ENCODE measurements at regions not wholly inside any gene's neighbourhood (a gene's known extent, or its start where the extent isn't known, plus 50 kb on each side); places are given as distances from the start of the nearest gene placed in this dataset.

GRCh38 chr4:17284323-17285175 is 227.3 kb downstream of the QDPR start:
- TF ChIP-seq CTCF (conservative IDR thresholded peaks at IDR 0.05 in 1 of 2, IDR thresholded peaks at IDR 0.05 in 1 of 2; ENCODE audit: extremely low read depth in 1 of 2, insufficient read depth in 1 of 2, low read depth in 1 of 2, low read length in 2 of 2) (no peak), EZH2 (IDR thresholded peaks at IDR 0.05; ENCODE audit: borderline replicate concordance, low read length) (no peak)

All from mammary epithelial cell (primary cell).